ENCODE measurements at regions not wholly inside any gene's neighbourhood (a gene's known extent, or its start where the extent isn't known, plus 50 kb on each side); places are given as distances from the start of the nearest gene placed in this dataset.

- no peak for TF ChIP-seq POLR2AphosphoS5 (IDR thresholded peaks at IDR 0.05; ENCODE audit: low read depth, low read length)
- TF ChIP-seq CTCF (IDR thresholded peaks at IDR 0.05): no peak
- no peak for TF ChIP-seq SIN3A (IDR thresholded peaks at IDR 0.05; ENCODE audit: borderline replicate concordance, insufficient read depth, low read depth, low read length)
Measured at GRCh38 chr15:47492195-47492594, 225.1 kb upstream of the SEMA6D start.
